C4-2B (cell line): ENCODE measurements at regions not wholly inside any gene's neighbourhood (a gene's known extent, or its start where the extent isn't known, plus 50 kb on each side); places are given as distances from the start of the nearest gene placed in this dataset.

Experiments
- CTCF ChIP-seq: fragments of 450-650 bp; conservative IDR thresholded peaks from 2 replicates; pipeline ENCODE4 v1.5.1; 2017; ENCODE audit warnings: mild to moderate bottlenecking
- ZFX ChIP-seq: fragments of 450-650 bp; IDR thresholded peaks from 2 replicates; pipeline ENCODE4 v1.6.1; 2017

DNA sequence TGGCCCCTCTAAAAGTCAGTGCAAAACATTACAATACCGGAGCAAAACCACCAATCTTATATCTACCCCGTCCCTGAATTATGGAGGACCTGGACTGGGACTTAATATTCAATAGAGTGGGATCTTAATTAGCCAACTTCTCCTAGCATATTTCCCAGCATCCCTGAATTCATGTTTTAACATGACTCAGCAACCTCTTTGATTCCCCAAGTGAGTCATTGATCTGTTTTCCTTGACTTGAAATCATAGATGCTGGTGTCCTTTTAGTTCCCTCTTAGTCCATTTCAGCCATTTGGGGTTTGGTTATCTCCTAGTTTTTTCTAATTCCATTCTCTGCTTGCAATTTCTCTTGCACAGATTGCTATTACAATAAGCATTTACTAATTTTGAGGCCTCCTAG lies 677.7 kb upstream of the CELF4 start:
- TF ChIP-seq CTCF, result no peak
- TF ChIP-seq ZFX, result no peak
